Vagina (tissue), 2 donors: ENCODE measurements at regions not wholly inside any gene's neighbourhood (a gene's known extent, or its start where the extent isn't known, plus 50 kb on each side); places are given as distances from the start of the nearest gene placed in this dataset.

Experiments used
- POLR2A ChIP-seq, 2 donors: fragments of 450-650 bp; IDR thresholded peaks; one replicate each; pipeline ENCODE4 v1.6.1; 2017; ENCODE audit warnings: antibody characterized with exemption in 2 of 2, mild to moderate bottlenecking in 2 of 2, moderate library complexity in 2 of 2
- POLR2AphosphoS5 ChIP-seq, 2 donors: sonication (generic); formaldehyde crosslinking; IDR thresholded peaks; one replicate each; pipeline ENCODE4 v1.9.0; 2017; ENCODE audit warnings: antibody characterized with exemption in 2 of 2, mild to moderate bottlenecking in 2 of 2, low read depth in 1 of 2; ENCODE audit not compliant: insufficient read depth in 1 of 2
- TF ChIP-seq, protein P1 (sequence below), 3 experiments: fragments of 450-650 bp in 2 of 3; fragments of 200-600 bp in 1 of 3; sonication (generic) in 1 of 3; IDR thresholded peaks; one replicate each; pipeline ENCODE4 v1.5.1; 2017 to 2019; ENCODE audit warnings: antibody characterized with exemption in 3 of 3, mild to moderate bottlenecking in 2 of 3, moderate library complexity in 2 of 3

DNA sequence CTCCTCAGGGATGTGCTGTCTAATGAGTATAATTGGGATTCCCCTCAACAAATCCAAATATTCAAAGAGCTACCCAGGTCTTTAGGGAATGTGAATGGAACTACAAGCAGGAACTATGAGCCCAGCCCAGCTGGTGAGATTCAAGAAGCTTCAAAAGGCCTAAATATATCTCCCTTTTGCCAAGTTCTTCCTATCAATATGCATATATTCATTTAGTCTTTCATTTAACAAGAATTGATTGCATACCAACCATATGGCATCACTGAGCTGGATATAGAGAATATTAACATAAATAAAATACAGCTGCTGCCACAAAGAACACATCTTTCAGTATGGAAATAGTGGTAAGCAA lies 58.9 kb upstream of the PRSS23 start:
- TF ChIP-seq, protein P1, sequence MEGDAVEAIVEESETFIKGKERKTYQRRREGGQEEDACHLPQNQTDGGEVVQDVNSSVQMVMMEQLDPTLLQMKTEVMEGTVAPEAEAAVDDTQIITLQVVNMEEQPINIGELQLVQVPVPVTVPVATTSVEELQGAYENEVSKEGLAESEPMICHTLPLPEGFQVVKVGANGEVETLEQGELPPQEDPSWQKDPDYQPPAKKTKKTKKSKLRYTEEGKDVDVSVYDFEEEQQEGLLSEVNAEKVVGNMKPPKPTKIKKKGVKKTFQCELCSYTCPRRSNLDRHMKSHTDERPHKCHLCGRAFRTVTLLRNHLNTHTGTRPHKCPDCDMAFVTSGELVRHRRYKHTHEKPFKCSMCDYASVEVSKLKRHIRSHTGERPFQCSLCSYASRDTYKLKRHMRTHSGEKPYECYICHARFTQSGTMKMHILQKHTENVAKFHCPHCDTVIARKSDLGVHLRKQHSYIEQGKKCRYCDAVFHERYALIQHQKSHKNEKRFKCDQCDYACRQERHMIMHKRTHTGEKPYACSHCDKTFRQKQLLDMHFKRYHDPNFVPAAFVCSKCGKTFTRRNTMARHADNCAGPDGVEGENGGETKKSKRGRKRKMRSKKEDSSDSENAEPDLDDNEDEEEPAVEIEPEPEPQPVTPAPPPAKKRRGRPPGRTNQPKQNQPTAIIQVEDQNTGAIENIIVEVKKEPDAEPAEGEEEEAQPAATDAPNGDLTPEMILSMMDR (IDR thresholded peaks at IDR 0.05) = no peak
- TF ChIP-seq POLR2A (IDR thresholded peaks at IDR 0.05) = no peak
- no peak for TF ChIP-seq POLR2AphosphoS5 (IDR thresholded peaks at IDR 0.05; ENCODE audit: insufficient read depth in 1 of 2, low read depth in 1 of 2)
